ENCODE measurements at regions not wholly inside any gene's neighbourhood (a gene's known extent, or its start where the extent isn't known, plus 50 kb on each side); places are given as distances from the start of the nearest gene placed in this dataset.

DNA sequence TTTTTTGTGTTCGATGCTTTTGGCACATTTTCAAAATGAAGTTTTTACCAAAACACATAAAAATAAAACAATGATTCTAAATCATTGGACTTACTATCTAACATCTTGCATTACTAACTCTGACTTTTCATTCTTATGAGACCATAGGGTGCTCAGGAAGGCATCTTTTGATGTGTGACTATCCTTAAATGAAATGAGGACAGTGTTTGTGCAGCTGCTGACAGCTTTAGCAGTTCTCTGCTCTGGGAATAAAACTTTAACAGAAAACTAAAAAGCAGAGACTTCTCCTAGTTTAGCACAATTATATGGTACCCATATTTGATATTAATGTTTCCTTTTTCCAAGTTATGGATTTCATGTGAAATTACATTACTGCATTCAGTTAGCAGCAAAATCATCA, 471.6 kb downstream of the ARL4A start:
- H3K4me2 ChIP-seq (ENCODE audit: control insufficient read depth, insufficient read depth) = no peak overlapping the region
- ChIA-PET POLR2A (no interaction called here), SMC1A (ENCODE audit: uncharacterized antibody, unreplicated experiment) (interaction anchor here (0.7 kb wide), 1 partner anchor 51 kb away, joined by 3 read pairs; no protein-coding TSS in a partner anchor), CTCF (no interaction called here), RAD21 (ENCODE audit: unreplicated experiment) (no interaction called here)
- WGBS (ENCODE audit: insufficient coverage, insufficient replicate concordance, low lambda C conversion rate, missing lambda C conversion rate) = 0% methylated on average over 1 of the region's 1 CpG
- no peak for ATAC-seq
- TF ChIP-seq POLR2A (IDR thresholded peaks at IDR 0.05; ENCODE audit: low read depth, low read length) (no peak), ZZZ3 (IDR thresholded peaks at IDR 0.05; ENCODE audit: control insufficient read depth, insufficient read length, low read depth) (no peak), ZNF24 (IDR thresholded peaks at IDR 0.05) (no peak), MXI1 (IDR thresholded peaks at IDR 0.05; ENCODE audit: low read depth, low read length) (no peak), RELA (IDR thresholded peaks at IDR 0.05; ENCODE audit: borderline replicate concordance, partially characterized antibody) (no peak), SMARCA5 (IDR thresholded peaks at IDR 0.05) (no peak), CEBPB (IDR thresholded peaks at IDR 0.05; ENCODE audit: borderline replicate concordance in 1 of 2, low read depth in 2 of 2, low read length in 2 of 2) (no peak), SIN3A (IDR thresholded peaks at IDR 0.05; ENCODE audit: low read depth, low read length) (no peak), EGR1 (IDR thresholded peaks at IDR 0.05; ENCODE audit: borderline replicate concordance in 1 of 2, low read depth in 2 of 2, low read length in 2 of 2) (no peak), YBX1 (IDR thresholded peaks at IDR 0.05) (no peak), CHD4 (IDR thresholded peaks at IDR 0.05) (no peak), CHD1 (IDR thresholded peaks at IDR 0.05; ENCODE audit: low read depth, low read length) (no peak), SREBF2 (IDR thresholded peaks at IDR 0.05; ENCODE audit: low read length) (no peak)
- TF ChIP-seq, protein P1, sequence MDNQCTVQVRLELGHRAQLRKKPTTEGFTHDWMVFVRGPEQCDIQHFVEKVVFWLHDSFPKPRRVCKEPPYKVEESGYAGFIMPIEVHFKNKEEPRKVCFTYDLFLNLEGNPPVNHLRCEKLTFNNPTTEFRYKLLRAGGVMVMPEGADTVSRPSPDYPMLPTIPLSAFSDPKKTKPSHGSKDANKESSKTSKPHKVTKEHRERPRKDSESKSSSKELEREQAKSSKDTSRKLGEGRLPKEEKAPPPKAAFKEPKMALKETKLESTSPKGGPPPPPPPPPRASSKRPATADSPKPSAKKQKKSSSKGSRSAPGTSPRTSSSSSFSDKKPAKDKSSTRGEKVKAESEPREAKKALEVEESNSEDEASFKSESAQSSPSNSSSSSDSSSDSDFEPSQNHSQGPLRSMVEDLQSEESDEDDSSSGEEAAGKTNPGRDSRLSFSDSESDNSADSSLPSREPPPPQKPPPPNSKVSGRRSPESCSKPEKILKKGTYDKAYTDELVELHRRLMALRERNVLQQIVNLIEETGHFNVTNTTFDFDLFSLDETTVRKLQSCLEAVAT (IDR thresholded peaks at IDR 0.05) = no peak
- TF ChIP-seq, protein P2, sequence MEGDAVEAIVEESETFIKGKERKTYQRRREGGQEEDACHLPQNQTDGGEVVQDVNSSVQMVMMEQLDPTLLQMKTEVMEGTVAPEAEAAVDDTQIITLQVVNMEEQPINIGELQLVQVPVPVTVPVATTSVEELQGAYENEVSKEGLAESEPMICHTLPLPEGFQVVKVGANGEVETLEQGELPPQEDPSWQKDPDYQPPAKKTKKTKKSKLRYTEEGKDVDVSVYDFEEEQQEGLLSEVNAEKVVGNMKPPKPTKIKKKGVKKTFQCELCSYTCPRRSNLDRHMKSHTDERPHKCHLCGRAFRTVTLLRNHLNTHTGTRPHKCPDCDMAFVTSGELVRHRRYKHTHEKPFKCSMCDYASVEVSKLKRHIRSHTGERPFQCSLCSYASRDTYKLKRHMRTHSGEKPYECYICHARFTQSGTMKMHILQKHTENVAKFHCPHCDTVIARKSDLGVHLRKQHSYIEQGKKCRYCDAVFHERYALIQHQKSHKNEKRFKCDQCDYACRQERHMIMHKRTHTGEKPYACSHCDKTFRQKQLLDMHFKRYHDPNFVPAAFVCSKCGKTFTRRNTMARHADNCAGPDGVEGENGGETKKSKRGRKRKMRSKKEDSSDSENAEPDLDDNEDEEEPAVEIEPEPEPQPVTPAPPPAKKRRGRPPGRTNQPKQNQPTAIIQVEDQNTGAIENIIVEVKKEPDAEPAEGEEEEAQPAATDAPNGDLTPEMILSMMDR (IDR thresholded peaks at IDR 0.05 in 2 of 3, conservative IDR thresholded peaks at IDR 0.05 in 1 of 3; ENCODE audit: control insufficient read depth in 2 of 3, extremely low read depth in 1 of 3, insufficient read depth in 1 of 3, low read depth in 3 of 3, low read length in 3 of 3) = no peak
- in situ Hi-C loops (cut with MboI) = no loop called here
- BruUV-seq (replicated peaks) = no TSS peak
- DNase-seq (ENCODE audit: low read depth, low spot score) = no peak
- H3K27me3 ChIP-seq (replicated peaks in 1 of 2; ENCODE audit: control insufficient read depth in 2 of 2, insufficient read depth in 2 of 2, low read length in 1 of 2) = no peaks in the 10 kb centered on the region
- no peak overlapping the region for H2AFZ ChIP-seq (ENCODE audit: control insufficient read depth, low read depth, low read length)
- H3K79me2 ChIP-seq (ENCODE audit: control insufficient read depth, insufficient read depth, low read length) = no peaks in the 10 kb centered on the region
- H4K20me1 ChIP-seq (ENCODE audit: control insufficient read depth, insufficient read depth) = no peaks in the 10 kb centered on the region
- H3K36me3 ChIP-seq (ENCODE audit: control insufficient read depth in 2 of 2, insufficient read depth in 2 of 2, low read length in 1 of 2) = no peaks in the 10 kb centered on the region
- H3K9me3 ChIP-seq (replicated peaks; ENCODE audit: control insufficient read depth, insufficient read depth, low read length) = no peaks in the 10 kb centered on the region
- H3K4me1 ChIP-seq (ENCODE audit: control insufficient read depth, insufficient read depth, low read length) = no peaks in the 10 kb centered on the region
- no peak overlapping the region for H3K27ac ChIP-seq (ENCODE audit: control insufficient read depth, insufficient read depth)
- FAIRE-seq = no peak
- no peak overlapping the region for H3K4me3 ChIP-seq
- no peak overlapping the region for H3K9ac ChIP-seq (ENCODE audit: control insufficient read depth, insufficient read depth, low read length)
- intact Hi-C loops (cut with micrococcal nuclease; ENCODE audit: unreplicated experiment) = no loop called here

Measured in GM12878 (cell line).